AG04450 (cell line): ENCODE measurements at regions not wholly inside any gene's neighbourhood (a gene's known extent, or its start where the extent isn't known, plus 50 kb on each side); places are given as distances from the start of the nearest gene placed in this dataset.

ENCODE experiments used
- CTCF ChIA-PET: fragments of 300-600, 350-600 bp; formaldehyde crosslinking; extraction: SDS; loops from one replicate; lab custom pipeline; 2022; ENCODE audit warnings: antibody characterized with exemption, inconsistent platforms; lab: Charles Lee
- POLR2A ChIA-PET: fragments of 350-600 bp; formaldehyde crosslinking; extraction: SDS; loops from one replicate; lab custom pipeline; 2021; ENCODE audit warnings: antibody characterized with exemption, inconsistent platforms; lab: Yijun Ruan, JAX
- DNase-seq: peaks from one replicate; pipeline ENCODE4 v3.0.0-alpha.2; 2011; ENCODE audit warnings: low read depth, low spot score
- H3K27ac ChIP-seq: one replicate; pipeline ENCODE4 v1.5.1; 2012; ENCODE audit warnings: low read depth, low read length, control low read depth
- H3K27me3 ChIP-seq: one replicate; pipeline ENCODE4 v1.6.0; 2012; ENCODE audit warnings: low read length; ENCODE audit not compliant: control insufficient read depth, insufficient read depth
- H3K4me3 ChIP-seq: 2 replicates; pipeline ENCODE4 v1.5.1; 2011; ENCODE audit warnings: mild to moderate bottlenecking, low read depth, low read length, control low read depth
- H3K9me3 ChIP-seq: 2 replicates; pipeline ENCODE4 v1.5.1; 2012; ENCODE audit warnings: low read length; ENCODE audit not compliant: control insufficient read depth, insufficient read depth
- TF ChIP-seq, protein P1 (sequence below): IDR thresholded peaks from 2 replicates; pipeline ENCODE4 v1.5.1; 2011; ENCODE audit warnings: low read depth, low read length, control low read depth, inconsistent platforms

GRCh38 chr7:118094044-118094443 lies 89.9 kb upstream of the LSM8 start:
- H3K4me3 ChIP-seq: no peak overlapping the region
- DNase-seq: no peak
- ChIA-PET POLR2A (no interaction called here), CTCF (no interaction called here)
- H3K9me3 ChIP-seq: no peaks in the 10 kb centered on the region
- no peak overlapping the region for H3K27ac ChIP-seq
- no peaks in the 10 kb centered on the region for H3K27me3 ChIP-seq
- TF ChIP-seq, protein P1, sequence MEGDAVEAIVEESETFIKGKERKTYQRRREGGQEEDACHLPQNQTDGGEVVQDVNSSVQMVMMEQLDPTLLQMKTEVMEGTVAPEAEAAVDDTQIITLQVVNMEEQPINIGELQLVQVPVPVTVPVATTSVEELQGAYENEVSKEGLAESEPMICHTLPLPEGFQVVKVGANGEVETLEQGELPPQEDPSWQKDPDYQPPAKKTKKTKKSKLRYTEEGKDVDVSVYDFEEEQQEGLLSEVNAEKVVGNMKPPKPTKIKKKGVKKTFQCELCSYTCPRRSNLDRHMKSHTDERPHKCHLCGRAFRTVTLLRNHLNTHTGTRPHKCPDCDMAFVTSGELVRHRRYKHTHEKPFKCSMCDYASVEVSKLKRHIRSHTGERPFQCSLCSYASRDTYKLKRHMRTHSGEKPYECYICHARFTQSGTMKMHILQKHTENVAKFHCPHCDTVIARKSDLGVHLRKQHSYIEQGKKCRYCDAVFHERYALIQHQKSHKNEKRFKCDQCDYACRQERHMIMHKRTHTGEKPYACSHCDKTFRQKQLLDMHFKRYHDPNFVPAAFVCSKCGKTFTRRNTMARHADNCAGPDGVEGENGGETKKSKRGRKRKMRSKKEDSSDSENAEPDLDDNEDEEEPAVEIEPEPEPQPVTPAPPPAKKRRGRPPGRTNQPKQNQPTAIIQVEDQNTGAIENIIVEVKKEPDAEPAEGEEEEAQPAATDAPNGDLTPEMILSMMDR: no peak

GRCh38 chr7:118104812-118105441 lies 79.0 kb upstream of the LSM8 start:
- H3K4me3 ChIP-seq: no peak overlapping the region
- H3K27ac ChIP-seq: no peak overlapping the region
- POLR2A ChIA-PET: no interaction called here
- H3K9me3 ChIP-seq: no peaks in the 10 kb centered on the region
- no peak for DNase-seq
- CTCF ChIA-PET: interaction anchor here (0.5 to 1.4 kb wide), 6 partner anchors 230 to 705 kb away, joined by 3 to 6 read pairs (median 3); no protein-coding TSS in a partner anchor
- TF ChIP-seq, protein P1: peak; percentile 66
- H3K27me3 ChIP-seq: no peaks in the 10 kb centered on the region

- ChIA-PET POLR2A (no interaction called here), CTCF (interaction anchor here (1.5 kb wide), 1 partner anchor 28 kb away, joined by 3 read pairs; no protein-coding TSS in a partner anchor)
- DNase-seq: no peak
- Histone ChIP-seq H3K4me3 (no peak overlapping the region), H3K27ac (no peak overlapping the region), H3K9me3 (no peaks in the 10 kb centered on the region), H3K27me3 (no peaks in the 10 kb centered on the region)
- TF ChIP-seq, protein P1: no peak
These were observed 74.4 kb upstream of the LSM8 start for GRCh38 chr7:118109607-118110006.

GRCh38 chr7:118110178-118110925 lies 73.6 kb upstream of the LSM8 start:
- Histone ChIP-seq H3K9me3 (no peaks in the 10 kb centered on the region), H3K4me3 (no peak overlapping the region), H3K27me3 (no peaks in the 10 kb centered on the region), H3K27ac (no peak overlapping the region)
- ChIA-PET POLR2A (no interaction called here), CTCF (interaction anchor here (0.6 to 1.5 kb wide), 3 partner anchors 29 to 429 kb away, joined by 3 to 4 read pairs (median 3); no protein-coding TSS in a partner anchor)
- TF ChIP-seq, protein P1: no peak
- DNase-seq: no peak

DNA sequence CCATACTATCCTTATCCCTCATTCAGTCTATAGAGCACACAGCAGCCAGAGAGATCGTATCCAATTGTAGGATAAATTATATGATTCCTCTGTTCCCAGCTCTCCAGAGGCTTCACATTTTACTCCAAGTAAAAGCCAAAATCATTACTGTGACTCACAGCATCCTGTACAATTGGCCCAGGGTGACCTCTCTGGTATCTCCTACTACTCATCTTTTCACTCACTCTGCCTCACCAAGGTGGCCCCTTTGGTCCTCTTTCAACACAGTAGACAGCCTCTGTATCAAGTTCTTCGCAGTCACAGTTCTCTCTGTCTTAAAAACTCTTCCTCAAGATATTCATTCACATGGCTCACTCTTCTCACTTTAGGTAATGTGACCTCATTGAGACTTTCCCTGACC lies 72.6 kb upstream of the LSM8 start:
- DNase-seq: no peak
- ChIA-PET POLR2A (no interaction called here), CTCF (no interaction called here)
- TF ChIP-seq, protein P1: no peak
- no peaks in the 10 kb centered on the region for H3K9me3 ChIP-seq
- H3K27me3 ChIP-seq: no peaks in the 10 kb centered on the region
- no peak overlapping the region for H3K4me3 ChIP-seq
- H3K27ac ChIP-seq: no peak overlapping the region
